ENCODE measurements at regions not wholly inside any gene's neighbourhood (a gene's known extent, or its start where the extent isn't known, plus 50 kb on each side); places are given as distances from the start of the nearest gene placed in this dataset.

- DNase-seq (ENCODE audit: low read depth) = no peak
- no peak overlapping the region for H3K4me3 ChIP-seq (ENCODE audit: low read depth, low read length)
- TF ChIP-seq CTCF (conservative IDR thresholded peaks at IDR 0.05; ENCODE audit: low read depth, low read length) = no peak
Observed at GRCh38 chr12:124404162-124404784, 109.4 kb downstream of the RFLNA start.

- H3K4me3 ChIP-seq (ENCODE audit: low read depth, low read length) = no peak overlapping the region
- no peak for DNase-seq (ENCODE audit: low read depth)
- TF ChIP-seq CTCF (conservative IDR thresholded peaks at IDR 0.05; ENCODE audit: low read depth, low read length) = no peak
Observed at GRCh38 chr12:124403273-124403672, 108.4 kb downstream of the RFLNA start.

GRCh38 chr12:124402248-124403066 is 107.6 kb downstream of the RFLNA start:
- H3K4me3 ChIP-seq (ENCODE audit: low read depth, low read length) = no peak overlapping the region
- TF ChIP-seq CTCF (conservative IDR thresholded peaks at IDR 0.05; ENCODE audit: low read depth, low read length) = no peak
- DNase-seq (ENCODE audit: low read depth) = no peak

- TF ChIP-seq CTCF (conservative IDR thresholded peaks at IDR 0.05; ENCODE audit: low read depth, low read length) = no peak
- no peak for DNase-seq (ENCODE audit: low read depth)
- no peak overlapping the region for H3K4me3 ChIP-seq (ENCODE audit: low read depth, low read length)
Observed at GRCh38 chr12:124401704-124402221, 106.9 kb downstream of the RFLNA start.

GRCh38 chr12:124400124-124400523 is 105.2 kb downstream of the RFLNA start:
- TF ChIP-seq CTCF (conservative IDR thresholded peaks at IDR 0.05; ENCODE audit: low read depth, low read length) = no peak
- no peak overlapping the region for H3K4me3 ChIP-seq (ENCODE audit: low read depth, low read length)
- no peak for DNase-seq (ENCODE audit: low read depth)

GRCh38 chr12:124399622-124400021 is 104.7 kb downstream of the RFLNA start:
- no peak overlapping the region for H3K4me3 ChIP-seq (ENCODE audit: low read depth, low read length)
- DNase-seq (ENCODE audit: low read depth) = no peak
- TF ChIP-seq CTCF (conservative IDR thresholded peaks at IDR 0.05; ENCODE audit: low read depth, low read length) = peak; percentile 63

Data from epithelial cell of proximal tubule (primary cell).